PC-9 (cell line): ENCODE measurements at regions not wholly inside any gene's neighbourhood (a gene's known extent, or its start where the extent isn't known, plus 50 kb on each side); places are given as distances from the start of the nearest gene placed in this dataset.

Source experiments
- CTCF ChIP-seq: fragments of 200-600 bp; sonication (generic); conservative IDR thresholded peaks from 2 replicates; pipeline ENCODE4 v1.6.1; 2017; ENCODE audit warnings: mixed run types, antibody characterized with exemption, mild to moderate bottlenecking, moderate library complexity
- EZH2 ChIP-seq: fragments of 200-600 bp; sonication (generic); IDR thresholded peaks from 2 replicates; pipeline ENCODE4 v1.8.0; 2017; ENCODE audit warnings: antibody characterized with exemption, low read depth

- TF ChIP-seq CTCF (no peak), EZH2 (no peak)
These were observed 409.7 kb downstream of the SOCS6 start for GRCh38 chr18:70698574-70698973.
